ENCODE measurements at regions not wholly inside any gene's neighbourhood (a gene's known extent, or its start where the extent isn't known, plus 50 kb on each side); places are given as distances from the start of the nearest gene placed in this dataset.

GRCh38 chr1:244778344-244778743 lies 57.1 kb upstream of the COX20 start:
- intact Hi-C loops (cut with DNase I) = no loop called here
- Histone ChIP-seq H3K4me3 (no peak overlapping the region), H3K36me3 (no peaks in the 10 kb centered on the region), H3K9me3 (no peaks in the 10 kb centered on the region), H3K27me3 (no peaks in the 10 kb centered on the region), H3K4me1 (no peaks in the 10 kb centered on the region), H3K27ac (no peak overlapping the region)
- DNase-seq = no peak
- 56 to 68% (median 65%) methylated on average over 2 of the region's 2 CpGs for WGBS, 4 donors
- no peak for ATAC-seq
- no peak for TF ChIP-seq CTCF (IDR thresholded peaks at IDR 0.05)
- TF ChIP-seq POLR2A (IDR thresholded peaks at IDR 0.05) = no peak

GRCh38 chr1:244779410-244779809 lies 56.0 kb upstream of the COX20 start:
- intact Hi-C loops (cut with DNase I) = no loop called here
- no peaks in the 10 kb centered on the region for H3K27me3 ChIP-seq
- no peak overlapping the region for H3K4me3 ChIP-seq
- DNase-seq (no peak), ATAC-seq (no peak)
- no peaks in the 10 kb centered on the region for H3K9me3 ChIP-seq
- WGBS, 4 donors = 85 to 93% (median 90%) methylated on average over 5 of the region's 5 CpGs
- no peaks in the 10 kb centered on the region for H3K36me3 ChIP-seq
- H3K27ac ChIP-seq = no peak overlapping the region
- TF ChIP-seq CTCF (IDR thresholded peaks at IDR 0.05) (no peak), POLR2A (IDR thresholded peaks at IDR 0.05) (no peak)
- H3K4me1 ChIP-seq = no peaks in the 10 kb centered on the region

- 86 to 91% (median 90%) methylated on average over 16 of the region's 16 CpGs for WGBS, 4 donors
- no peak for TF ChIP-seq CTCF (IDR thresholded peaks at IDR 0.05)
- no peak for TF ChIP-seq POLR2A (IDR thresholded peaks at IDR 0.05)
- intact Hi-C loops (cut with DNase I) = no loop called here
- Histone ChIP-seq H3K9me3 (no peaks in the 10 kb centered on the region), H3K27ac (no peak overlapping the region), H3K4me1 (no peaks in the 10 kb centered on the region), H3K36me3 (no peaks in the 10 kb centered on the region), H3K27me3 (no peaks in the 10 kb centered on the region), H3K4me3 (no peak overlapping the region)
- no peak for ATAC-seq
- no peak for DNase-seq
Measured at GRCh38 chr1:244780311-244780710, 55.1 kb upstream of the COX20 start.

GRCh38 chr1:244782056-244782455 lies 53.4 kb upstream of the COX20 start:
- H3K9me3 ChIP-seq = no peaks in the 10 kb centered on the region
- H3K36me3 ChIP-seq = no peaks in the 10 kb centered on the region
- H3K27me3 ChIP-seq = no peaks in the 10 kb centered on the region
- no peaks in the 10 kb centered on the region for H3K4me1 ChIP-seq
- TF ChIP-seq POLR2A (IDR thresholded peaks at IDR 0.05) = no peak
- TF ChIP-seq CTCF (IDR thresholded peaks at IDR 0.05) = no peak
- intact Hi-C loops (cut with DNase I) = no loop called here
- DNase-seq (no peak), ATAC-seq (no peak)
- H3K4me3 ChIP-seq = no peak overlapping the region
- WGBS, 4 donors = 70 to 86% (median 77%) methylated on average over 3 of the region's 3 CpGs
- no peak overlapping the region for H3K27ac ChIP-seq
